HEK293 (cell line): ENCODE measurements at regions not wholly inside any gene's neighbourhood (a gene's known extent, or its start where the extent isn't known, plus 50 kb on each side); places are given as distances from the start of the nearest gene placed in this dataset.

ENCODE experiments used
- CTCF ChIA-PET: fragments of 350-600 bp; formaldehyde crosslinking; extraction: SDS; loops from one replicate; lab custom pipeline; 2021; ENCODE audit warnings: antibody characterized with exemption; lab: Yijun Ruan, JAX
- POLR2A ChIA-PET: fragments of 300-600 bp; formaldehyde crosslinking; extraction: SDS; loops from one replicate; lab custom pipeline; 2020; ENCODE audit warnings: antibody characterized with exemption, inconsistent platforms; lab: Yijun Ruan, JAX
- H3K27ac ChIP-seq: fragments of 200-500 bp; sonication (Bioruptor generic); 2 replicates; pipeline ENCODE4 v1.5.1; 2014; ENCODE audit warnings: low read depth, low read length, control low read depth, inconsistent platforms; ENCODE audit errors: extremely low read depth
- H3K36me3 ChIP-seq, 2 experiments: fragments of 200-500 bp in 1 of 2; sonication (Bioruptor generic) in 1 of 2; 1 replicate in 1 of 2; 2 replicates in 1 of 2; pipeline ENCODE4 v1.5.1; 2014 to 2017; ENCODE audit warnings: inconsistent platforms in 2 of 2, low read length in 2 of 2; ENCODE audit not compliant: control insufficient read depth in 2 of 2, insufficient read depth in 1 of 2
- H3K4me1 ChIP-seq: fragments of 200-500 bp; sonication (Bioruptor generic); 2 replicates; pipeline ENCODE4 v1.5.1; 2014; ENCODE audit warnings: mild to moderate bottlenecking, low read length, inconsistent platforms; ENCODE audit not compliant: control insufficient read depth, insufficient read depth
- H3K4me3 ChIP-seq: 2 replicates; pipeline ENCODE4 v1.5.1; 2011; ENCODE audit warnings: low read depth, mild to moderate bottlenecking, control low read depth, low read length, moderate library complexity
- H3K9me3 ChIP-seq: fragments of 200-500 bp; sonication (Bioruptor generic); 2 replicates; pipeline ENCODE4 v1.5.1; 2014; ENCODE audit warnings: low read depth, low read length, inconsistent platforms; ENCODE audit not compliant: control insufficient read depth, insufficient read depth
- HOXA7 ChIP-seq: sonication (generic); formaldehyde crosslinking; IDR thresholded peaks from 2 replicates; pipeline ENCODE4 v1.8.1; 2022; ENCODE audit warnings: missing genetic modification reagents, borderline replicate concordance
- PRDM1 ChIP-seq: fragments of 450-650 bp; formaldehyde crosslinking; IDR thresholded peaks from 2 replicates; pipeline ENCODE4; 2016; ENCODE audit warnings: missing biosample characterization, missing genetic modification characterization
- ZBTB1 ChIP-seq: fragments of 450-650 bp; formaldehyde crosslinking; IDR thresholded peaks from 2 replicates; pipeline ENCODE4 v1.5.1; 2016; ENCODE audit warnings: missing biosample characterization, missing genetic modification characterization
- ZBTB8A ChIP-seq: fragments of 450-650 bp; formaldehyde crosslinking; IDR thresholded peaks from 2 replicates; pipeline ENCODE4 v1.5.1; 2016; ENCODE audit warnings: missing biosample characterization, missing genetic modification characterization
- ZNF114 ChIP-seq: fragments of 450-650 bp; formaldehyde crosslinking; IDR thresholded peaks from 2 replicates; pipeline ENCODE4 v1.5.0; 2017; ENCODE audit warnings: missing biosample characterization, missing genetic modification characterization
- ZNF169 ChIP-seq: fragments of 450-650 bp; formaldehyde crosslinking; IDR thresholded peaks from 2 replicates; pipeline ENCODE4 v1.5.1; 2016; ENCODE audit warnings: missing biosample characterization, missing genetic modification characterization
- ZNF202 ChIP-seq: fragments of 450-650 bp; formaldehyde crosslinking; IDR thresholded peaks from 2 replicates; pipeline ENCODE4 v1.5.1; 2016; ENCODE audit warnings: missing biosample characterization, missing genetic modification characterization, borderline replicate concordance
- ZNF23 ChIP-seq: fragments of 450-650 bp; formaldehyde crosslinking; IDR thresholded peaks from 2 replicates; pipeline ENCODE4 v1.5.1; 2016; ENCODE audit warnings: missing biosample characterization, missing genetic modification characterization, borderline replicate concordance
- ZNF335 ChIP-seq: fragments of 450-650 bp; formaldehyde crosslinking; conservative IDR thresholded peaks from 2 replicates; pipeline ENCODE4 v1.5.1; 2016; ENCODE audit warnings: missing biosample characterization, missing genetic modification characterization
- ZNF560 ChIP-seq: fragments of 450-650 bp; formaldehyde crosslinking; IDR thresholded peaks from 2 replicates; pipeline ENCODE4 v1.5.1; 2017; ENCODE audit warnings: missing biosample characterization, missing genetic modification characterization, borderline replicate concordance
- ZNF629 ChIP-seq: fragments of 450-650 bp; formaldehyde crosslinking; IDR thresholded peaks from 2 replicates; pipeline ENCODE4 v1.5.1; 2017; ENCODE audit warnings: missing biosample characterization, missing genetic modification characterization
- ZNF776 ChIP-seq: fragments of 450-650 bp; formaldehyde crosslinking; IDR thresholded peaks from 2 replicates; pipeline ENCODE4 v1.5.0; 2017; ENCODE audit warnings: missing biosample characterization, missing genetic modification characterization, borderline replicate concordance
- TF ChIP-seq, protein P1 (sequence below): fragments of 450-650 bp; formaldehyde crosslinking; IDR thresholded peaks from 2 replicates; pipeline ENCODE4 v1.5.1; 2016; ENCODE audit warnings: missing biosample characterization, missing genetic modification characterization
- TF ChIP-seq, protein P2 (sequence below): fragments of 450-650 bp; formaldehyde crosslinking; IDR thresholded peaks from 2 replicates; pipeline ENCODE4 v1.5.1; 2016; ENCODE audit warnings: missing biosample characterization, missing genetic modification characterization
- TF ChIP-seq, protein P3 (sequence below): fragments of 450-650 bp; formaldehyde crosslinking; IDR thresholded peaks from 2 replicates; pipeline ENCODE4 v1.5.0; 2017; ENCODE audit warnings: missing biosample characterization, missing genetic modification characterization, borderline replicate concordance
- TF ChIP-seq, protein P4 (sequence below): fragments of 450-650 bp; formaldehyde crosslinking; IDR thresholded peaks from 2 replicates; pipeline ENCODE4 v1.5.1; 2016; ENCODE audit warnings: missing biosample characterization, missing genetic modification characterization
- TF ChIP-seq, protein P5 (sequence below): fragments of 450-650 bp; formaldehyde crosslinking; IDR thresholded peaks from 2 replicates; pipeline ENCODE4; 2016; ENCODE audit warnings: missing biosample characterization, missing genetic modification characterization
- TF ChIP-seq, protein P6 (sequence below): fragments of 450-650 bp; formaldehyde crosslinking; IDR thresholded peaks from 2 replicates; pipeline ENCODE4 v1.5.1; 2016; ENCODE audit warnings: missing biosample characterization, missing genetic modification characterization, low read depth
- TF ChIP-seq, protein P7 (sequence below): fragments of 450-650 bp; formaldehyde crosslinking; IDR thresholded peaks from 2 replicates; pipeline ENCODE4 v1.5.1; 2017; ENCODE audit warnings: missing biosample characterization, missing genetic modification characterization

DNA sequence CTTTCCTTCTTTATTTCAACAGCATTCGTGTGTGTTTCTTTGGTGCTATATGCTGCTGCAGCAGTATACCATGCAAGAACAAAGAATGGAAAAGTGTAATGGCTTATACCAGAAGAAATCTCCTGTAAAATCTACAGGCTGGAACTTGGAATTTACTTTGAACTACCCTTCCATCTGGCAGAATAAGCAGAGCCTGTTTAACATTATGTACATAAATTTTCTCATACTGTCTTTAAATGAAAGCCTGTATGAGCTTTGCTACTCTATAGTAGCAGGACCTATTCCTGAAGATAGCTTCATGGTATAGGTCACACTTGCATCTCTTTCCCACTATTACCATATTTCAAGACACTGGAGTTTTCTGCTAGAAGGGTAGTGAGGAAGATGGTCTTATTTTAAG, 522.1 kb upstream of the GHITM start (continued):
- TF ChIP-seq ZNF335 (no peak), HOXA7 (CRISPR knock-in tag) (no peak), ZNF776 (tag by site-specific recombination) (no peak), ZNF114 (tag by site-specific recombination) (no peak), ZBTB1 (tag by site-specific recombination) (no peak), ZNF23 (tag by site-specific recombination) (no peak)
- TF ChIP-seq, protein P1, sequence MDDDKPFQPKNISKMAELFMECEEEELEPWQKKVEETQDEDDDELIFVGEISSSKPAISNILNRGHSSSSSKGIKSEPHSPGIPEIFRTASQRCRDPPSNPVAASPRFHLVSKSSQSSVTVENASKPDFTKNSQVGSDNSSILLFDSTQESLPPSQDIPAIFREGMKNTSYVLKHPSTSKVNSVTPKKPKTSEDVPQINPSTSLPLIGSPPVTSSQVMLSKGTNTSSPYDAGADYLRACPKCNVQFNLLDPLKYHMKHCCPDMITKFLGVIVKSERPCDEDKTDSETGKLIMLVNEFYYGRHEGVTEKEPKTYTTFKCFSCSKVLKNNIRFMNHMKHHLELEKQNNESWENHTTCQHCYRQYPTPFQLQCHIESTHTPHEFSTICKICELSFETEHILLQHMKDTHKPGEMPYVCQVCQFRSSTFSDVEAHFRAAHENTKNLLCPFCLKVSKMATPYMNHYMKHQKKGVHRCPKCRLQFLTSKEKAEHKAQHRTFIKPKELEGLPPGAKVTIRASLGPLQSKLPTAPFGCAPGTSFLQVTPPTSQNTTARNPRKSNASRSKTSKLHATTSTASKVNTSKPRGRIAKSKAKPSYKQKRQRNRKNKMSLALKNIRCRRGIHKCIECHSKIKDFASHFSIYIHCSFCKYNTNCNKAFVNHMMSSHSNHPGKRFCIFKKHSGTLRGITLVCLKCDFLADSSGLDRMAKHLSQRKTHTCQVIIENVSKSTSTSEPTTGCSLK (tag by site-specific recombination) = no peak

DNA sequence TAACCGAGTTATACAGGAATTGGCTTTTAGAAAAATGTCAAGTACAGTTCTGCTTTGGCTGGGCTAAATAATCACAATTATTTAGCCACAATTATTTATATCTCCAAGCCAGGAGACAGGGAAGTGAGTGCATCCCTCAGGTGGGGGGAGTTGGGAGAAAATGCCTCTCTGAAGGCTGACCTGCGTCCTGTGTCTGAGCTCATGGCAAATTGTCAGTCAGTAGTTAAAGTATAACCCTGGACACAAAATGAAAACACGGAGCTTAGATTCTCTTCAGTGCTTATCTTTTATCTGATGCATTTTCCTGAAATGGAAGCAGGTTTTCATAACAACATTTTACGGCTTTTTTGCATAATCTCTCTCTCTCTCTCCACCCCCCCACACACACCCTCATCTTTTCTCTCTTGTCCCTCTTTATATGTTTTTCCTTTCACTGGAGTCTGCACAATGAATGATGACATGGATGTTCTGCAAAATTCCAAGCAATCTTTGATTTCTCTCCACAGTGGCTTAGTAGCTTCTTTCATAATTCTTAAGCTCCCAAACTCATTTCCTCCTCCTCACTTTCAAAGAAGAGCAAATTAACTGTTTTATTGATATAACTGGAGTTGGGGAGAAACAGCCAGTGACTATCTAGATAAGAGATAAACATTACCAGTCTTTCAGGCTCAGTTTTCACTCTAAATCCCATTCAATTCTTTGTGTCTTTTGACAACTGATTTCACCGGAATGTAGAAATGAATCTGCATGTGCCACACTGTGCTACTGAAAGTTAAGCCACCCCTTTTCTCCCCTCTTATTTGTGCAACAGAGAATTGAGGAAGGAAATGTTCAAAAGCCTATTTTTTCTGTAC, 521.4 kb upstream of the GHITM start:
- no peak overlapping the region for H3K4me3 ChIP-seq
- TF ChIP-seq, protein P2, sequence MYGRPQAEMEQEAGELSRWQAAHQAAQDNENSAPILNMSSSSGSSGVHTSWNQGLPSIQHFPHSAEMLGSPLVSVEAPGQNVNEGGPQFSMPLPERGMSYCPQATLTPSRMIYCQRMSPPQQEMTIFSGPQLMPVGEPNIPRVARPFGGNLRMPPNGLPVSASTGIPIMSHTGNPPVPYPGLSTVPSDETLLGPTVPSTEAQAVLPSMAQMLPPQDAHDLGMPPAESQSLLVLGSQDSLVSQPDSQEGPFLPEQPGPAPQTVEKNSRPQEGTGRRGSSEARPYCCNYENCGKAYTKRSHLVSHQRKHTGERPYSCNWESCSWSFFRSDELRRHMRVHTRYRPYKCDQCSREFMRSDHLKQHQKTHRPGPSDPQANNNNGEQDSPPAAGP (tag by site-specific recombination) = no peak
- TF ChIP-seq ZNF629 (tag by site-specific recombination) (no peak), PRDM1 (no peak), ZNF560 (tag by site-specific recombination) (no peak)
- TF ChIP-seq, protein P3, sequence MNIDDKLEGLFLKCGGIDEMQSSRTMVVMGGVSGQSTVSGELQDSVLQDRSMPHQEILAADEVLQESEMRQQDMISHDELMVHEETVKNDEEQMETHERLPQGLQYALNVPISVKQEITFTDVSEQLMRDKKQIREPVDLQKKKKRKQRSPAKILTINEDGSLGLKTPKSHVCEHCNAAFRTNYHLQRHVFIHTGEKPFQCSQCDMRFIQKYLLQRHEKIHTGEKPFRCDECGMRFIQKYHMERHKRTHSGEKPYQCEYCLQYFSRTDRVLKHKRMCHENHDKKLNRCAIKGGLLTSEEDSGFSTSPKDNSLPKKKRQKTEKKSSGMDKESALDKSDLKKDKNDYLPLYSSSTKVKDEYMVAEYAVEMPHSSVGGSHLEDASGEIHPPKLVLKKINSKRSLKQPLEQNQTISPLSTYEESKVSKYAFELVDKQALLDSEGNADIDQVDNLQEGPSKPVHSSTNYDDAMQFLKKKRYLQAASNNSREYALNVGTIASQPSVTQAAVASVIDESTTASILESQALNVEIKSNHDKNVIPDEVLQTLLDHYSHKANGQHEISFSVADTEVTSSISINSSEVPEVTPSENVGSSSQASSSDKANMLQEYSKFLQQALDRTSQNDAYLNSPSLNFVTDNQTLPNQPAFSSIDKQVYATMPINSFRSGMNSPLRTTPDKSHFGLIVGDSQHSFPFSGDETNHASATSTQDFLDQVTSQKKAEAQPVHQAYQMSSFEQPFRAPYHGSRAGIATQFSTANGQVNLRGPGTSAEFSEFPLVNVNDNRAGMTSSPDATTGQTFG = no peak
- TF ChIP-seq, protein P4, sequence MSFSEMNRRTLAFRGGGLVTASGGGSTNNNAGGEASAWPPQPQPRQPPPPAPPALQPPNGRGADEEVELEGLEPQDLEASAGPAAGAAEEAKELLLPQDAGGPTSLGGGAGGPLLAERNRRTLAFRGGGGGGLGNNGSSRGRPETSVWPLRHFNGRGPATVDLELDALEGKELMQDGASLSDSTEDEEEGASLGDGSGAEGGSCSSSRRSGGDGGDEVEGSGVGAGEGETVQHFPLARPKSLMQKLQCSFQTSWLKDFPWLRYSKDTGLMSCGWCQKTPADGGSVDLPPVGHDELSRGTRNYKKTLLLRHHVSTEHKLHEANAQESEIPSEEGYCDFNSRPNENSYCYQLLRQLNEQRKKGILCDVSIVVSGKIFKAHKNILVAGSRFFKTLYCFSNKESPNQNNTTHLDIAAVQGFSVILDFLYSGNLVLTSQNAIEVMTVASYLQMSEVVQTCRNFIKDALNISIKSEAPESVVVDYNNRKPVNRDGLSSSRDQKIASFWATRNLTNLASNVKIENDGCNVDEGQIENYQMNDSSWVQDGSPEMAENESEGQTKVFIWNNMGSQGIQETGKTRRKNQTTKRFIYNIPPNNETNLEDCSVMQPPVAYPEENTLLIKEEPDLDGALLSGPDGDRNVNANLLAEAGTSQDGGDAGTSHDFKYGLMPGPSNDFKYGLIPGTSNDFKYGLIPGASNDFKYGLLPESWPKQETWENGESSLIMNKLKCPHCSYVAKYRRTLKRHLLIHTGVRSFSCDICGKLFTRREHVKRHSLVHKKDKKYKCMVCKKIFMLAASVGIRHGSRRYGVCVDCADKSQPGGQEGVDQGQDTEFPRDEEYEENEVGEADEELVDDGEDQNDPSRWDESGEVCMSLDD = no peak
- H3K9me3 ChIP-seq = no peaks in the 10 kb centered on the region
- ChIA-PET POLR2A (interaction anchor here (0.6 kb wide), 1 partner anchor 55 kb away, joined by 5 read pairs; no protein-coding TSS in a partner anchor), CTCF (no interaction called here)
- no peaks in the 10 kb centered on the region for H3K36me3 ChIP-seq
- no peak overlapping the region for H3K27ac ChIP-seq
- H3K4me1 ChIP-seq = no peaks in the 10 kb centered on the region

DNA sequence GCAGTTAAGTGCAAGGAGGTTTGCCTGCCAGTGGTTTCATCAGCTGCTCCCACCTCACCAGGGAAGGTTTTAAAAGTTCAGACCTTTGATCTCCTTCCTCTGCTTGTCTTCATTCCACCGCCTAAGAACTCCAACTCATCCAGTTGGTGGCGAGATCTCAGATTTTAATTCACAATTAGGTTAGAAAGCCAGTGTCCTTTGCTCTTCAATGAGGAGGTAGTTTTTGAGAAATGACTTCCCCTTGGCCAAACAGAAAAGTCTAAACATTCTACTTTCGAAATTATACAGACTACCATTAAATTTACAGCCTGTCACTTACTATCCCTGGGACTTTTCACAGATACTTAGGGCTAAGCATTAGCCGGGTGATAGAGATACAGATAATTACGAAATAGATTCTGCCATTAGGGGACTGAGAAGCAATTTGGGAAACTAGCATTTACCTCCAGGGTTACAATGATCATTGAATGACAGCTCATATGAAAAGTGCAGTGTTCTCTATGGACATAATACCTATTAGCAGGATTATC, 513.4 kb upstream of the GHITM start:
- Histone ChIP-seq H3K9me3 (no peaks in the 10 kb centered on the region), H3K27ac (no peak overlapping the region), H3K36me3 (no peaks in the 10 kb centered on the region), H3K4me3 (no peak overlapping the region), H3K4me1 (no peaks in the 10 kb centered on the region)
- ChIA-PET POLR2A (no interaction called here), CTCF (no interaction called here)
- TF ChIP-seq ZNF169 (tag by site-specific recombination) (no peak), ZBTB8A (no peak), ZNF202 (tag by site-specific recombination) (no peak)
- TF ChIP-seq, protein P5, sequence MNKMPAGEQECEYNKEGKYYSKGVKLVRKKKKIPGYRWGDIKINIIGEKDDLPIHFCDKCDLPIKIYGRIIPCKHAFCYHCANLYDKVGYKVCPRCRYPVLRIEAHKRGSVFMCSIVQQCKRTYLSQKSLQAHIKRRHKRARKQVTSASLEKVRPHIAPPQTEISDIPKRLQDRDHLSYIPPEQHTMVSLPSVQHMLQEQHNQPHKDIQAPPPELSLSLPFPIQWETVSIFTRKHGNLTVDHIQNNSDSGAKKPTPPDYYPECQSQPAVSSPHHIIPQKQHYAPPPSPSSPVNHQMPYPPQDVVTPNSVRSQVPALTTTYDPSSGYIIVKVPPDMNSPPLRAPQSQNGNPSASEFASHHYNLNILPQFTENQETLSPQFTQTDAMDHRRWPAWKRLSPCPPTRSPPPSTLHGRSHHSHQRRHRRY (tag by site-specific recombination) = no peak
- TF ChIP-seq, protein P6, sequence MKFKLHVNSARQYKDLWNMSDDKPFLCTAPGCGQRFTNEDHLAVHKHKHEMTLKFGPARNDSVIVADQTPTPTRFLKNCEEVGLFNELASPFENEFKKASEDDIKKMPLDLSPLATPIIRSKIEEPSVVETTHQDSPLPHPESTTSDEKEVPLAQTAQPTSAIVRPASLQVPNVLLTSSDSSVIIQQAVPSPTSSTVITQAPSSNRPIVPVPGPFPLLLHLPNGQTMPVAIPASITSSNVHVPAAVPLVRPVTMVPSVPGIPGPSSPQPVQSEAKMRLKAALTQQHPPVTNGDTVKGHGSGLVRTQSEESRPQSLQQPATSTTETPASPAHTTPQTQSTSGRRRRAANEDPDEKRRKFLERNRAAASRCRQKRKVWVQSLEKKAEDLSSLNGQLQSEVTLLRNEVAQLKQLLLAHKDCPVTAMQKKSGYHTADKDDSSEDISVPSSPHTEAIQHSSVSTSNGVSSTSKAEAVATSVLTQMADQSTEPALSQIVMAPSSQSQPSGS (tag by site-specific recombination) = no peak
- TF ChIP-seq, protein P7, sequence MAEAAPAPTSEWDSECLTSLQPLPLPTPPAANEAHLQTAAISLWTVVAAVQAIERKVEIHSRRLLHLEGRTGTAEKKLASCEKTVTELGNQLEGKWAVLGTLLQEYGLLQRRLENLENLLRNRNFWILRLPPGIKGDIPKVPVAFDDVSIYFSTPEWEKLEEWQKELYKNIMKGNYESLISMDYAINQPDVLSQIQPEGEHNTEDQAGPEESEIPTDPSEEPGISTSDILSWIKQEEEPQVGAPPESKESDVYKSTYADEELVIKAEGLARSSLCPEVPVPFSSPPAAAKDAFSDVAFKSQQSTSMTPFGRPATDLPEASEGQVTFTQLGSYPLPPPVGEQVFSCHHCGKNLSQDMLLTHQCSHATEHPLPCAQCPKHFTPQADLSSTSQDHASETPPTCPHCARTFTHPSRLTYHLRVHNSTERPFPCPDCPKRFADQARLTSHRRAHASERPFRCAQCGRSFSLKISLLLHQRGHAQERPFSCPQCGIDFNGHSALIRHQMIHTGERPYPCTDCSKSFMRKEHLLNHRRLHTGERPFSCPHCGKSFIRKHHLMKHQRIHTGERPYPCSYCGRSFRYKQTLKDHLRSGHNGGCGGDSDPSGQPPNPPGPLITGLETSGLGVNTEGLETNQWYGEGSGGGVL = no peak
